Right atrium auricular region (tissue), 2 donors: ENCODE measurements at regions not wholly inside any gene's neighbourhood (a gene's known extent, or its start where the extent isn't known, plus 50 kb on each side); places are given as distances from the start of the nearest gene placed in this dataset.

Source experiments
- DNase-seq: peaks from one replicate; pipeline ENCODE4 v3.0.0-alpha.2; 2019; ENCODE audit warnings: low spot score
- H3K27ac ChIP-seq, 2 donors: fragments of 200-600 bp; sonication (generic); 1 replicate in 1 of 2; 2 replicates in 1 of 2; pipeline ENCODE4 v1.5.1; 2016 to 2019
- H3K27me3 ChIP-seq, 2 donors: fragments of 200-600 bp; sonication (generic); one replicate each; pipeline versions ENCODE4 v1.5.1 to v1.6.0; 2017 to 2019
- H3K36me3 ChIP-seq: fragments of 200-600 bp; sonication (generic); one replicate; pipeline ENCODE4 v1.5.1; 2016
- H3K4me1 ChIP-seq, 2 donors: fragments of 200-600 bp; sonication (generic); one replicate each; pipeline versions ENCODE4 v1.5.1 to v1.6.0; 2017 to 2019
- H3K4me3 ChIP-seq, 2 donors: fragments of 200-600 bp; sonication (generic); 1 replicate in 1 of 2; 2 replicates in 1 of 2; pipeline ENCODE4 v1.5.1; 2017 to 2019; ENCODE audit warnings: mild to moderate bottlenecking in 1 of 2, moderate library complexity in 1 of 2
- H3K9me3 ChIP-seq, 2 donors: fragments of 200-600 bp; sonication (generic); one replicate each; pipeline ENCODE4 v1.5.1; 2019
- CTCF ChIP-seq, 2 donors: fragments of 200-600 bp; sonication (generic); IDR thresholded peaks; one replicate each; pipeline ENCODE4 v1.5.1; 2019; ENCODE audit warnings: antibody characterized with exemption in 2 of 2

- Histone ChIP-seq H3K27ac (no peak overlapping the region), H3K36me3 (no peaks in the 10 kb centered on the region), H3K4me1 (no peaks in the 10 kb centered on the region), H3K9me3 (no peaks in the 10 kb centered on the region), H3K4me3 (no peak overlapping the region), H3K27me3 (no peaks in the 10 kb centered on the region)
- no peak for TF ChIP-seq CTCF (IDR thresholded peaks at IDR 0.05)
- DNase-seq, result no peak
Observed at GRCh38 chr15:95447486-95447885, 883.0 kb upstream of the NR2F2 start.

GRCh38 chr15:95448531-95449229 is 881.8 kb upstream of the NR2F2 start:
- no peak for TF ChIP-seq CTCF (IDR thresholded peaks at IDR 0.05)
- Histone ChIP-seq H3K36me3 (no peaks in the 10 kb centered on the region), H3K27ac (no peak overlapping the region), H3K4me3 (no peak overlapping the region), H3K4me1 (no peaks in the 10 kb centered on the region), H3K27me3 (no peaks in the 10 kb centered on the region), H3K9me3 (no peaks in the 10 kb centered on the region)
- no peak for DNase-seq

- DNase-seq, result no peak
- no peaks in the 10 kb centered on the region for H3K9me3 ChIP-seq
- H3K36me3 ChIP-seq, result no peaks in the 10 kb centered on the region
- H3K4me1 ChIP-seq, result no peaks in the 10 kb centered on the region
- H3K27me3 ChIP-seq, result no peaks in the 10 kb centered on the region
- H3K4me3 ChIP-seq, result no peak overlapping the region
- no peak for TF ChIP-seq CTCF (IDR thresholded peaks at IDR 0.05)
- H3K27ac ChIP-seq, result no peak overlapping the region
Observed at GRCh38 chr15:95449230-95449628, 881.3 kb upstream of the NR2F2 start.

GRCh38 chr15:95450413-95450812 is 880.1 kb upstream of the NR2F2 start:
- DNase-seq, result no peak
- Histone ChIP-seq H3K4me3 (no peak overlapping the region), H3K9me3 (no peaks in the 10 kb centered on the region), H3K27me3 (no peaks in the 10 kb centered on the region), H3K36me3 (no peaks in the 10 kb centered on the region), H3K4me1 (no peaks in the 10 kb centered on the region), H3K27ac (no peak overlapping the region)
- TF ChIP-seq CTCF (IDR thresholded peaks at IDR 0.05), result no peak

- TF ChIP-seq CTCF (IDR thresholded peaks at IDR 0.05), result no peak
- no peaks in the 10 kb centered on the region for H3K27me3 ChIP-seq
- H3K4me3 ChIP-seq, result no peak overlapping the region
- no peak for DNase-seq
- H3K9me3 ChIP-seq, result no peaks in the 10 kb centered on the region
- no peaks in the 10 kb centered on the region for H3K4me1 ChIP-seq
- no peak overlapping the region for H3K27ac ChIP-seq
- H3K36me3 ChIP-seq, result no peaks in the 10 kb centered on the region
Observed at GRCh38 chr15:95451938-95452337, 878.6 kb upstream of the NR2F2 start.
